GM12878 (cell line): ENCODE measurements at regions not wholly inside any gene's neighbourhood (a gene's known extent, or its start where the extent isn't known, plus 50 kb on each side); places are given as distances from the start of the nearest gene placed in this dataset.
A peak's percentile ranks its signal among the peaks of the same experiment; 100 is the strongest.

ENCODE experiments used
- ATAC-seq: fragments of 200-7000 bp; cut with Tn5 transposase; 3 replicates; pipeline ENCODE4 v1.9.1; 2020; ENCODE audit warnings: mild to moderate bottlenecking, moderate library complexity
- BruUV-seq: library from RNA; stranded (reverse); fragments of 400-500 nt; replicated peaks from 2 replicates; lab custom pipeline; 2021; lab: Mats Ljungman, UMichigan
- CTCF ChIA-PET: fragments of 300-600 bp; sonication (Branson Sonifier 250); formaldehyde crosslinking; extraction: SDS; loops from one replicate; lab custom pipeline; 2021; ENCODE audit warnings: inconsistent platforms; lab: Yijun Ruan, JAX
- POLR2A ChIA-PET: fragments of 350-600 bp; formaldehyde crosslinking; extraction: SDS; loops from one replicate; lab custom pipeline; 2021; ENCODE audit warnings: inconsistent platforms; lab: Charles Lee
- RAD21 ChIA-PET: fragments of 300-600 bp; sonication (Branson Sonifier 250); formaldehyde crosslinking; loops from one replicate; lab custom pipeline; 2023; ENCODE audit warnings: antibody characterized with exemption; ENCODE audit not compliant: unreplicated experiment; lab: Charles Lee
- SMC1A ChIA-PET: fragments of 300-600 bp; sonication (Branson Sonifier 250); formaldehyde crosslinking; loops from one replicate; lab custom pipeline; 2023; ENCODE audit not compliant: unreplicated experiment, uncharacterized antibody; lab: Charles Lee
- DNase-seq: peaks from one replicate; pipeline ENCODE4 v3.0.0-alpha.2; 2011; ENCODE audit warnings: low read depth, low spot score
- FAIRE-seq: peaks from 3 replicates; lab custom pipeline; 2011; peaks lifted over from hg19 to GRCh38; lab: Jason Lieb, UNC
- H2AFZ ChIP-seq: 2 replicates; pipeline ENCODE4 v1.6.0; 2011; ENCODE audit warnings: low read depth, low read length, control low read depth; ENCODE audit not compliant: control insufficient read depth
- H3K27ac ChIP-seq: 2 replicates; pipeline ENCODE4 v1.5.1; 2011; ENCODE audit warnings: control low read depth; ENCODE audit not compliant: control insufficient read depth, insufficient read depth
- H3K27me3 ChIP-seq, 2 experiments: replicated peaks in 1 of 2; 2 replicates each; pipeline versions ENCODE4 v1.6.0 to v1.6.1; 2011; ENCODE audit warnings: low read length in 1 of 2; ENCODE audit not compliant: control insufficient read depth in 2 of 2, insufficient read depth in 2 of 2
- H3K36me3 ChIP-seq, 2 experiments: 2 replicates each; pipeline ENCODE4 v1.5.1; 2011; ENCODE audit warnings: low read length in 1 of 2; ENCODE audit not compliant: control insufficient read depth in 2 of 2, insufficient read depth in 2 of 2
- H3K4me1 ChIP-seq: 2 replicates; pipeline ENCODE4 v1.6.1; 2011; ENCODE audit warnings: mild to moderate bottlenecking, low read length, moderate library complexity, mixed read lengths; ENCODE audit not compliant: control insufficient read depth, insufficient read depth
- H3K4me2 ChIP-seq: 2 replicates; pipeline ENCODE4 v1.6.0; 2011; ENCODE audit warnings: control low read depth; ENCODE audit not compliant: control insufficient read depth, insufficient read depth
- H3K4me3 ChIP-seq: fragments of 200-600 bp; sonication (generic); 2 replicates; pipeline ENCODE4 v1.5.1; 2016
- H3K79me2 ChIP-seq: 2 replicates; pipeline ENCODE4 v1.6.0; 2011; ENCODE audit warnings: low read length; ENCODE audit not compliant: control insufficient read depth, insufficient read depth
- H3K9ac ChIP-seq: 2 replicates; pipeline ENCODE4 v1.8.0; 2011; ENCODE audit warnings: low read length, control low read depth, mixed read lengths; ENCODE audit not compliant: control insufficient read depth, insufficient read depth
- H3K9me3 ChIP-seq: replicated peaks from 3 replicates; pipeline ENCODE4 v1.5.1; 2011; ENCODE audit warnings: mild to moderate bottlenecking, low read length; ENCODE audit not compliant: control insufficient read depth, insufficient read depth
- H4K20me1 ChIP-seq: 2 replicates; pipeline ENCODE4 v1.6.0; 2011; ENCODE audit not compliant: control insufficient read depth, insufficient read depth
- CBX3 ChIP-seq: fragments of 200-600 bp; sonication (generic); IDR thresholded peaks from 2 replicates; pipeline ENCODE4 v1.6.1; 2016; ENCODE audit warnings: low read depth, borderline replicate concordance
- CUX1 ChIP-seq: IDR thresholded peaks from 2 replicates; pipeline ENCODE4 v1.6.1; 2012; ENCODE audit warnings: improper control_type of control experiment, low read depth, low read length; ENCODE audit not compliant: insufficient replicate concordance
- HSF1 ChIP-seq: fragments of 150-350 bp; IDR thresholded peaks from 2 replicates; pipeline ENCODE4 v1.6.1; 2014; ENCODE audit warnings: mild to moderate bottlenecking, low read depth, low read length
- MEF2A ChIP-seq: IDR thresholded peaks from 2 replicates; pipeline ENCODE4 v1.6.1; 2011; ENCODE audit warnings: low read depth, mild to moderate bottlenecking, low read length, moderate library complexity; ENCODE audit not compliant: insufficient read depth
- POLR2A ChIP-seq: IDR thresholded peaks from 2 replicates; pipeline ENCODE4 v1.6.1; 2011; ENCODE audit warnings: low read depth, mild to moderate bottlenecking, low read length
- SUPT20H ChIP-seq: IDR thresholded peaks from 2 replicates; pipeline ENCODE4 v1.6.1; 2011; ENCODE audit warnings: low read depth, mild to moderate bottlenecking, low read length, moderate library complexity, borderline replicate concordance; ENCODE audit not compliant: control insufficient read depth
- WGBS: methylation state at CpG from one replicate; pipeline ENCODE4 v1.1.6; 2016; ENCODE audit warnings: low lambda C conversion rate; ENCODE audit not compliant: insufficient replicate concordance, insufficient coverage; ENCODE audit errors: missing lambda C conversion rate; 5-methylcytosine and 5-hydroxymethylcytosine counted together
- in situ Hi-C: fragments of 300-500 bp; cut with MboI; formaldehyde crosslinking; loops from 9 replicates; pipeline ENCODE4 v1.14.3; 2018; ENCODE audit warnings: mixed read lengths
- intact Hi-C: fragments of 100-400 bp; cut with micrococcal nuclease; formaldehyde crosslinking; loops from one replicate; pipeline ENCODE4 v1.14.2; 2022; ENCODE audit not compliant: unreplicated experiment

GRCh38 chr1:101683561-101683960, 313.2 kb downstream of the OLFM3 start (continued):
- no peak for TF ChIP-seq MEF2A

GRCh38 chr1:101697072-101697471, 299.7 kb downstream of the OLFM3 start:
- ChIA-PET CTCF (interaction anchor here (0.7 kb wide), 1 partner anchor 64 kb away, joined by 3 read pairs; no protein-coding TSS in a partner anchor), RAD21 (no interaction called here), SMC1A (no interaction called here), POLR2A (no interaction called here)
- Histone ChIP-seq H3K27me3 (no peaks in the 10 kb centered on the region), H3K4me1 (no peaks in the 10 kb centered on the region), H3K27ac (no peak overlapping the region), H2AFZ (no peak overlapping the region), H4K20me1 (no peaks in the 10 kb centered on the region), H3K4me3 (no peak overlapping the region), H3K79me2 (no peaks in the 10 kb centered on the region), H3K9ac (no peak overlapping the region), H3K36me3 (no peaks in the 10 kb centered on the region), H3K9me3 (no peaks in the 10 kb centered on the region), H3K4me2 (no peak overlapping the region)
- FAIRE-seq (peak; percentile 56), ATAC-seq (no peak), DNase-seq (no peak)
- in situ Hi-C loops (no loop called here), intact Hi-C loops (no loop called here)
- no TSS peak for BruUV-seq
- TF ChIP-seq HSF1 (no peak), POLR2A (no peak), SUPT20H (no peak), CBX3 (no peak), CUX1 (no peak)
- WGBS, result 4% methylated on average over 1 of the region's 1 CpG
